Body of pancreas (tissue), 4 donors: ENCODE measurements at regions not wholly inside any gene's neighbourhood (a gene's known extent, or its start where the extent isn't known, plus 50 kb on each side); places are given as distances from the start of the nearest gene placed in this dataset.

ENCODE experiments used
- ATAC-seq: fragments of 150-250 bp; one replicate; pipeline ENCODE4 v1.9.1; 2016
- DNase-seq, 4 donors: peaks; one replicate each; pipeline ENCODE4 v3.0.0-alpha.2; 2019
- H3K27ac ChIP-seq, 4 donors: fragments of 200-600 bp; sonication (generic); 1 replicate in 3 of 4; 2 replicates in 1 of 4; pipeline versions ENCODE4 v1.5.1 to v1.6.1; 2016 to 2019; ENCODE audit warnings: mild to moderate bottlenecking in 1 of 4, mixed read lengths in 1 of 4, moderate library complexity in 1 of 4
- H3K27me3 ChIP-seq, 2 donors: fragments of 200-600 bp; sonication (generic); one replicate each; pipeline ENCODE4 v1.6.0; 2016; ENCODE audit warnings: mild to moderate bottlenecking in 1 of 2
- H3K36me3 ChIP-seq, 2 donors: fragments of 200-600 bp; sonication (generic); replicated peaks in 1 of 2; 2 replicates each; pipeline ENCODE4 v1.5.1; 2016; ENCODE audit warnings: low read depth in 2 of 2; ENCODE audit not compliant: insufficient read depth in 1 of 2
- H3K4me1 ChIP-seq: fragments of 200-600 bp; sonication (generic); one replicate; pipeline ENCODE4 v1.6.0; 2016
- H3K4me3 ChIP-seq, 2 donors: fragments of 200-600 bp; sonication (generic); 1 replicate in 1 of 2; 2 replicates in 1 of 2; pipeline ENCODE4 v1.5.1; 2016 to 2019
- H3K9me3 ChIP-seq, 3 donors: fragments of 200-600 bp; sonication (generic); 1 replicate in 2 of 3; 2 replicates in 1 of 3; pipeline ENCODE4 v1.5.1; 2016
- CTCF ChIP-seq, 7 experiments: fragments of 450-650 bp in 4 of 7; fragments of 200-600 bp in 3 of 7; sonication (generic) in 3 of 7; IDR thresholded peaks; one replicate each; pipeline ENCODE4 v1.5.1; 2016 to 2019; ENCODE audit warnings: antibody characterized with exemption in 7 of 7
- POLR2A ChIP-seq, 3 donors: fragments of 450-650 bp; IDR thresholded peaks; one replicate each; pipeline ENCODE4 v1.6.1; 2016; ENCODE audit warnings: antibody characterized with exemption in 3 of 3, mild to moderate bottlenecking in 2 of 3
- WGBS, 2 donors: methylation state at CpG; one replicate each; pipeline ENCODE4 v1.1.5; 2017; 5-methylcytosine and 5-hydroxymethylcytosine counted together
- intact Hi-C: fragments of 100-400 bp; cut with DNase I; formaldehyde crosslinking; loops from one replicate; pipeline ENCODE4 v1.15.1; 2023

GRCh38 chr15:54820811-54821210 is 375.9 kb downstream of the RSL24D1 start:
- TF ChIP-seq CTCF (IDR thresholded peaks at IDR 0.05) = no peak
- TF ChIP-seq POLR2A (IDR thresholded peaks at IDR 0.05) = no peak
- ATAC-seq = no peak
- Histone ChIP-seq H3K27me3 (no peaks in the 10 kb centered on the region), H3K27ac (no peak overlapping the region), H3K4me3 (no peak overlapping the region), H3K4me1 (no peaks in the 10 kb centered on the region), H3K36me3 (no peaks in the 10 kb centered on the region), H3K9me3 (peaks cover 0 to 9% (median 0%) of the 10 kb centered on the region in 3 donors)
- 68 to 76% methylated on average over 5 of the region's 5 CpGs for WGBS, 2 donors
- intact Hi-C loops = no loop called here
- DNase-seq = peak in 1 of 4 donors; percentile 35

- Histone ChIP-seq H3K27ac (no peak overlapping the region), H3K9me3 (peaks cover 0 to 9% (median 0%) of the 10 kb centered on the region in 3 donors), H3K4me3 (no peak overlapping the region), H3K36me3 (no peaks in the 10 kb centered on the region), H3K4me1 (no peaks in the 10 kb centered on the region), H3K27me3 (no peaks in the 10 kb centered on the region)
- no peak for TF ChIP-seq POLR2A (IDR thresholded peaks at IDR 0.05)
- TF ChIP-seq CTCF (IDR thresholded peaks at IDR 0.05) = no peak
- DNase-seq (no peak), ATAC-seq (no peak)
- intact Hi-C loops = no loop called here
Measured at GRCh38 chr15:54820098-54820497, 376.6 kb downstream of the RSL24D1 start.

- no peak for DNase-seq
- 45 to 46% methylated on average over 1 of the region's 1 CpG for WGBS, 2 donors
- TF ChIP-seq CTCF (IDR thresholded peaks at IDR 0.05) (no peak), POLR2A (IDR thresholded peaks at IDR 0.05) (no peak)
- Histone ChIP-seq H3K36me3 (no peaks in the 10 kb centered on the region), H3K27me3 (no peaks in the 10 kb centered on the region), H3K4me1 (no peaks in the 10 kb centered on the region), H3K4me3 (no peak overlapping the region), H3K27ac (no peak overlapping the region), H3K9me3 (no peaks in the 10 kb centered on the region)
- intact Hi-C loops = no loop called here
- no peak for ATAC-seq
Measured at GRCh38 chr15:54816401-54816800, 380.3 kb downstream of the RSL24D1 start.

DNA sequence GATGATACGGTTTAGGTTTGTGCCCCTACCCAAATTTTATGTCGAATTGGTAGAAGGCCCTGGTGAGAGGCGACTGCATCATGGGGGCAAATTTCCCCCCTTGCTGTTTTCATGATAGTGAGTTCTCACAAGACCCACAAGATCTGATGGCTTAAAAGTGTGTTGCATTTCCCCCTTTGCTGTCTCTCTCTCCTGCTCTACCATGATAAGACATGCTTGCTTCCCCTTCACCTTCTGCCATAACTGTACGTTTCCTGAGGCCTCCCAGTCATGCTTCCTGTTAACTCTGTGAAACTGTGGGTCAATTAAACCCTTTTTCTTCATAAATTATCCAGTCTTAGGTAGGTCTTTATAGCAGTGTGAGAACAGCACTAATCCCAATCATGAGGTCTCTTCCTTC is 381.2 kb downstream of the RSL24D1 start:
- Histone ChIP-seq H3K4me1 (no peaks in the 10 kb centered on the region), H3K4me3 (no peak overlapping the region), H3K27me3 (no peaks in the 10 kb centered on the region), H3K9me3 (no peaks in the 10 kb centered on the region), H3K27ac (no peak overlapping the region), H3K36me3 (no peaks in the 10 kb centered on the region)
- TF ChIP-seq POLR2A (IDR thresholded peaks at IDR 0.05) = no peak
- no peak for TF ChIP-seq CTCF (IDR thresholded peaks at IDR 0.05)
- ATAC-seq (no peak), DNase-seq (no peak)
- intact Hi-C loops = no loop called here
- 65 to 77% methylated on average over 4 of the region's 4 CpGs for WGBS, 2 donors

GRCh38 chr15:54812383-54812782 is 384.4 kb downstream of the RSL24D1 start:
- H3K4me3 ChIP-seq = no peak overlapping the region
- no peaks in the 10 kb centered on the region for H3K36me3 ChIP-seq
- DNase-seq (peak in 2 of 4 donors; percentile 24 to 33), ATAC-seq (peak; percentile 60)
- H3K27me3 ChIP-seq = no peaks in the 10 kb centered on the region
- H3K27ac ChIP-seq = no peak overlapping the region
- intact Hi-C loops = no loop called here
- no peaks in the 10 kb centered on the region for H3K9me3 ChIP-seq
- no peaks in the 10 kb centered on the region for H3K4me1 ChIP-seq
- no peak for TF ChIP-seq CTCF (IDR thresholded peaks at IDR 0.05)
- no peak for TF ChIP-seq POLR2A (IDR thresholded peaks at IDR 0.05)
